ENCODE measurements at regions not wholly inside any gene's neighbourhood (a gene's known extent, or its start where the extent isn't known, plus 50 kb on each side); places are given as distances from the start of the nearest gene placed in this dataset.

GRCh38 chr13:85347251-85347650, 452.0 kb downstream of the SLITRK6 start:
- no peak overlapping the region for H3K9ac ChIP-seq
- H3K4me3 Mint-ChIP-seq: no peak overlapping the region
- no peak overlapping the region for H2AFZ ChIP-seq (replicated peaks)
- no peaks in the 10 kb centered on the region for H4K20me1 ChIP-seq (ENCODE audit: low read depth)
- no peaks in the 10 kb centered on the region for H3K4me1 ChIP-seq
- TF ChIP-seq CTCF (IDR thresholded peaks at IDR 0.05): no peak
- H3K4me2 ChIP-seq: no peak overlapping the region
- no peak overlapping the region for H3K27ac ChIP-seq
- no peak for DNase-seq (ENCODE audit: low spot score)
- no peaks in the 10 kb centered on the region for H3K79me2 ChIP-seq (ENCODE audit: low read depth)
- no peaks in the 10 kb centered on the region for H3F3A ChIP-seq (ENCODE audit: low read depth)
- H3K36me3 Mint-ChIP-seq: no peaks in the 10 kb centered on the region
- H3K36me3 ChIP-seq: no peaks in the 10 kb centered on the region
- H3K4me3 ChIP-seq: no peak overlapping the region
- no peaks in the 10 kb centered on the region for H3K27me3 Mint-ChIP-seq (ENCODE audit: insufficient read depth, low read depth)
- H3K27me3 ChIP-seq: no peaks in the 10 kb centered on the region
- no peaks in the 10 kb centered on the region for H3K9me3 Mint-ChIP-seq
- H3K27ac Mint-ChIP-seq: no peak overlapping the region
- no peaks in the 10 kb centered on the region for H3K9me3 ChIP-seq (ENCODE audit: low read depth)
- H3K4me1 Mint-ChIP-seq: no peaks in the 10 kb centered on the region

- Mint-ChIP-seq H3K27me3 (ENCODE audit: insufficient read depth, low read depth) (no peaks in the 10 kb centered on the region), H3K9me3 (no peaks in the 10 kb centered on the region), H3K4me3 (no peak overlapping the region), H3K4me1 (no peaks in the 10 kb centered on the region), H3K27ac (no peak overlapping the region), H3K36me3 (no peaks in the 10 kb centered on the region)
- TF ChIP-seq EZH2 (IDR thresholded peaks at IDR 0.05) (no peak), EZH2phosphoT487 (IDR thresholded peaks at IDR 0.05) (no peak), CTCF (IDR thresholded peaks at IDR 0.05) (no peak)
- Histone ChIP-seq H3K79me2 (ENCODE audit: low read depth) (no peaks in the 10 kb centered on the region), H3K4me1 (no peaks in the 10 kb centered on the region), H3K9ac (no peak overlapping the region), H3K27me3 (no peaks in the 10 kb centered on the region), H4K20me1 (ENCODE audit: low read depth) (no peaks in the 10 kb centered on the region), H3F3A (ENCODE audit: low read depth) (no peaks in the 10 kb centered on the region), H3K4me2 (no peak overlapping the region), H3K4me3 (no peak overlapping the region), H3K27ac (no peak overlapping the region), H3K36me3 (no peaks in the 10 kb centered on the region), H3K9me3 (ENCODE audit: low read depth) (no peaks in the 10 kb centered on the region), H2AFZ (replicated peaks) (no peak overlapping the region)
- DNase-seq (ENCODE audit: low spot score): no peak
Measured at GRCh38 chr13:85334187-85334586, 465.0 kb downstream of the SLITRK6 start.

- Mint-ChIP-seq H3K36me3 (no peaks in the 10 kb centered on the region), H3K27me3 (ENCODE audit: insufficient read depth, low read depth) (no peaks in the 10 kb centered on the region), H3K4me3 (no peak overlapping the region), H3K4me1 (no peaks in the 10 kb centered on the region), H3K27ac (no peak overlapping the region), H3K9me3 (no peaks in the 10 kb centered on the region)
- Histone ChIP-seq H3K79me2 (ENCODE audit: low read depth) (no peaks in the 10 kb centered on the region), H3K27ac (no peak overlapping the region), H3K4me1 (no peaks in the 10 kb centered on the region), H3F3A (ENCODE audit: low read depth) (no peaks in the 10 kb centered on the region), H3K4me2 (no peak overlapping the region), H4K20me1 (ENCODE audit: low read depth) (no peaks in the 10 kb centered on the region), H3K9ac (no peak overlapping the region), H3K36me3 (no peaks in the 10 kb centered on the region), H3K4me3 (no peak overlapping the region), H3K9me3 (ENCODE audit: low read depth) (no peaks in the 10 kb centered on the region), H3K27me3 (no peaks in the 10 kb centered on the region), H2AFZ (replicated peaks) (no peak overlapping the region)
- no peak for DNase-seq (ENCODE audit: low spot score)
- TF ChIP-seq EZH2 (IDR thresholded peaks at IDR 0.05) (no peak), EZH2phosphoT487 (IDR thresholded peaks at IDR 0.05) (no peak), CTCF (IDR thresholded peaks at IDR 0.05) (no peak)
Measured at GRCh38 chr13:85333506-85334020, 465.7 kb downstream of the SLITRK6 start.
